CD14-positive monocyte (primary cell): ENCODE measurements at regions not wholly inside any gene's neighbourhood (a gene's known extent, or its start where the extent isn't known, plus 50 kb on each side); places are given as distances from the start of the nearest gene placed in this dataset.

Experiments used
- DNase-seq, 3 donors: peaks; one replicate each; pipeline ENCODE4 v3.0.0-alpha.2; 2011 to 2022
- H2AFZ ChIP-seq: 2 replicates; pipeline ENCODE4 v1.6.0; 2012; ENCODE audit warnings: mild to moderate bottlenecking, low read depth, low read length, inconsistent platforms; ENCODE audit not compliant: insufficient read depth, poor library complexity, severe bottlenecking
- H3K27ac ChIP-seq, 2 donors: 1 replicate in 1 of 2; 2 replicates in 1 of 2; pipeline ENCODE4 v1.5.1; 2012 to 2013; ENCODE audit warnings: low read length in 2 of 2, control low read depth in 1 of 2, inconsistent platforms in 1 of 2, low read depth in 1 of 2, mild to moderate bottlenecking in 1 of 2
- H3K27me3 ChIP-seq, 2 donors: one replicate each; pipeline versions ENCODE4 v1.6.0 to v1.6.1; 2011 to 2013; ENCODE audit warnings: low read length in 2 of 2; ENCODE audit not compliant: control insufficient read depth in 2 of 2, insufficient read depth in 2 of 2
- H3K36me3 ChIP-seq, 2 donors: replicated peaks in 1 of 2; 1 replicate in 1 of 2; 2 replicates in 1 of 2; pipeline versions ENCODE4 v1.5.1 to v1.6.1; 2012 to 2013; ENCODE audit warnings: low read length in 2 of 2, control low read depth in 1 of 2, inconsistent platforms in 1 of 2, mild to moderate bottlenecking in 1 of 2; ENCODE audit not compliant: insufficient read depth in 2 of 2, control insufficient read depth in 1 of 2
- H3K4me1 ChIP-seq, 2 donors: 1 replicate in 1 of 2; 2 replicates in 1 of 2; pipeline versions ENCODE4 v1.5.1 to v1.6.1; 2012 to 2013; ENCODE audit warnings: low read length in 2 of 2, control low read depth in 1 of 2, inconsistent platforms in 1 of 2, mild to moderate bottlenecking in 1 of 2, moderate library complexity in 1 of 2; ENCODE audit not compliant: insufficient read depth in 2 of 2, control insufficient read depth in 1 of 2
- H3K4me2 ChIP-seq: replicated peaks from 2 replicates; pipeline ENCODE3; 2012; ENCODE audit warnings: low read length, moderate library complexity, mild to moderate bottlenecking; ENCODE audit not compliant: poor library complexity, severe bottlenecking; ENCODE audit errors: extremely low read depth
- H3K4me3 ChIP-seq, 3 experiments: fragments of 200-600 bp in 1 of 3; sonication (generic) in 1 of 3; replicated peaks in 1 of 3; 1 replicate in 2 of 3; 2 replicates in 1 of 3; pipeline ENCODE4 v1.5.1; 2011 to 2013; ENCODE audit warnings: low read length in 3 of 3, mild to moderate bottlenecking in 3 of 3, control low read depth in 2 of 3, low read depth in 2 of 3, inconsistent platforms in 1 of 3, moderate library complexity in 1 of 3
- H3K79me2 ChIP-seq: 2 replicates; pipeline ENCODE4 v1.6.0; 2012; ENCODE audit warnings: mild to moderate bottlenecking, control low read depth, inconsistent platforms, low read length, moderate library complexity; ENCODE audit not compliant: insufficient read depth
- H3K9ac ChIP-seq: 2 replicates; pipeline ENCODE4 v1.6.0; 2017; ENCODE audit warnings: low read length, mild to moderate bottlenecking; ENCODE audit not compliant: insufficient read depth, poor library complexity, severe bottlenecking
- H3K9me3 ChIP-seq, 2 donors: replicated peaks in 1 of 2; 1 replicate in 1 of 2; 2 replicates in 1 of 2; pipeline versions ENCODE4 v1.5.1 to v1.6.1; 2012 to 2013; ENCODE audit warnings: low read length in 2 of 2, control low read depth in 1 of 2; ENCODE audit not compliant: control insufficient read depth in 1 of 2, insufficient read depth in 1 of 2
- H4K20me1 ChIP-seq: 2 replicates; pipeline ENCODE4 v1.6.0; 2012; ENCODE audit warnings: mild to moderate bottlenecking, low read length, control low read depth, moderate library complexity; ENCODE audit not compliant: insufficient read depth
- H3K27ac Mint-ChIP-seq, 7 donors: one replicate each; pipeline ENCODE4 v1.8.0; 2020; ENCODE audit warnings: mild to moderate bottlenecking in 7 of 7, mixed read lengths in 7 of 7, moderate library complexity in 6 of 7, inconsistent platforms in 2 of 7
- H3K27me3 Mint-ChIP-seq, 3 donors: one replicate each; pipeline ENCODE4 v1.8.0; 2021 to 2022; ENCODE audit warnings: low read depth in 3 of 3, mild to moderate bottlenecking in 3 of 3, mixed read lengths in 3 of 3, moderate library complexity in 3 of 3, inconsistent platforms in 1 of 3
- H3K36me3 Mint-ChIP-seq, 2 donors: one replicate each; pipeline ENCODE4 v1.8.0; 2020; ENCODE audit warnings: mixed read lengths in 2 of 2, inconsistent platforms in 1 of 2, mild to moderate bottlenecking in 1 of 2
- H3K4me1 Mint-ChIP-seq: one replicate; pipeline ENCODE4 v1.8.0; 2020; ENCODE audit warnings: mild to moderate bottlenecking, mixed read lengths
- H3K4me3 Mint-ChIP-seq, 2 donors: one replicate each; pipeline ENCODE4 v1.8.0; 2020; ENCODE audit warnings: mild to moderate bottlenecking in 2 of 2, mixed read lengths in 2 of 2, moderate library complexity in 1 of 2
- H3K9me3 Mint-ChIP-seq, 7 donors: one replicate each; pipeline ENCODE4 v1.8.0; 2020 to 2022; ENCODE audit warnings: mixed read lengths in 7 of 7, mild to moderate bottlenecking in 6 of 7, moderate library complexity in 6 of 7, inconsistent platforms in 2 of 7
- CTCF ChIP-seq: fragments of 200-600 bp; IDR thresholded peaks from one replicate; pipeline ENCODE4 v1.8.0; 2022; ENCODE audit warnings: antibody characterized with exemption, mild to moderate bottlenecking
- WGBS: methylation state at CpG from one replicate; pipeline ENCODE4 v1.1.5; 2013; ENCODE audit warnings: missing lambda C conversion rate; ENCODE audit not compliant: insufficient coverage; 5-methylcytosine and 5-hydroxymethylcytosine counted together
- intact Hi-C, 2 donors: fragments of 100-400 bp; cut with micrococcal nuclease; formaldehyde crosslinking; loops; one replicate each; pipeline versions ENCODE4 v1.15.0 to v1.15.1; 2023

DNA sequence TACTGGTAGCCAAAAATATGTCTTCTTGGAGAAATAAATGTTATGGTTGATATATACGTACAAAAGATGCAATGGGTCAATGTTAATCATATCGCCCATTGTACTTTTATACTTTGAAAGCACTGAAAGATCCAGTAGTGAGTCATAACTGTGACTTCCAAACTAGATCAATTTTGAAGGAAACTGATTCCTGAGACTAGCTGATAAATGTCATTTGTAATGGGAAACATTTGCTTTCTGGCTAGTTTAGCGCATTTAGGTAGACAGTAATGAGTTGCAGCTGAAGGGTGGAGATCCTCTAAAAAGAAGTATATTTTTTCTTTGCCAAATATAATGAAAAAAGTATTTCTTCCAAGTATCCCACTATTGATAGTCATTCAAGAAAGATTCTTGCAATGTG is 53.5 kb upstream of the ARHGAP21 start:
- Histone ChIP-seq H3K79me2 (no peaks in the 10 kb centered on the region), H3K36me3 (no peaks in the 10 kb centered on the region), H3K27me3 (no peaks in the 10 kb centered on the region), H3K27ac (no peak overlapping the region), H3K4me3 (no peak overlapping the region), H4K20me1 (no peaks in the 10 kb centered on the region), H3K4me1 (no peaks in the 10 kb centered on the region), H3K4me2 (no peak overlapping the region), H3K9ac (no peak overlapping the region), H3K9me3 (no peaks in the 10 kb centered on the region), H2AFZ (no peak overlapping the region)
- H3K4me1 Mint-ChIP-seq = no peaks in the 10 kb centered on the region
- H3K27me3 Mint-ChIP-seq = peaks cover 0 to 3% (median 2%) of the 10 kb centered on the region in 3 donors
- no peak for TF ChIP-seq CTCF
- DNase-seq = no peak
- peaks cover 0 to 4% (median 0%) of the 10 kb centered on the region in 7 donors for H3K9me3 Mint-ChIP-seq
- no peak overlapping the region for H3K27ac Mint-ChIP-seq
- WGBS = 83% methylated on average over 2 of the region's 3 CpGs
- no peaks in the 10 kb centered on the region for H3K36me3 Mint-ChIP-seq
- intact Hi-C loops = no loop called here
- no peak overlapping the region for H3K4me3 Mint-ChIP-seq

DNA sequence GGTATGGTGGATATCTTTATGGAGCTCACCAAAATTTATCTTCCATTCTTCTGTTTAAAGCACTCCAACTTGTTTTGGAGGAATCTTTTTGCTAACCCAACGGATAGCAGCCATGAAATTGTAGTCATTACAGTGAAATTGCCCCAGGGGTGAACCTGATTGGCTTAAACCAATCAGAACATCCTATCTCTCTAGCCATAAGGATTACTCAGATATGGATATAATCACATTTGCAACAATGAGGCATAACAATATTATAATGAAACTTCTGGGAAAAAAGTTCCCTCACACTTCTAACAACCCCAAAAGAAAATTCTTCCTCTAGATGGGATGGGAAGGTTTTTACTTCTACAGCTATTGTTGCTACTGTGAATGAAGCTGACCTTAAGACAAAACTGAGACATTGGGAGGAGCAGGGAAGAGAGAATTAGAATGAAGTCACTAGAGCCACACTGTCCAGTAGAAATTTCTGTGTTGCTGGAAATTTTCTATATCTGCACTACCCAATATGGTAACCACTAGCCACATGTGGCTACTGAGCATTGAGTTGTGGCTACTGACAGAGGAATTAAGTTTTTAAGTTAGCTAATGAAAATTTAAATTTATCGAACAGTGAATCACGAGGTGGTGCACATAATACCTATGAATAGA is 50.4 kb upstream of the ARHGAP21 start:
- Histone ChIP-seq H3K9me3 (no peaks in the 10 kb centered on the region), H3K4me2 (no peak overlapping the region), H3K79me2 (no peaks in the 10 kb centered on the region), H3K9ac (no peak overlapping the region), H3K4me1 (no peaks in the 10 kb centered on the region), H4K20me1 (no peaks in the 10 kb centered on the region), H3K27me3 (no peaks in the 10 kb centered on the region), H3K36me3 (no peaks in the 10 kb centered on the region), H3K4me3 (no peak overlapping the region), H3K27ac (no peak overlapping the region), H2AFZ (no peak overlapping the region)
- peaks cover 0 to 7% (median 0%) of the 10 kb centered on the region in 7 donors for H3K9me3 Mint-ChIP-seq
- intact Hi-C loops = no loop called here
- no peak for DNase-seq
- TF ChIP-seq CTCF = no peak
- 80% methylated on average over 1 of the region's 3 CpGs for WGBS
- H3K36me3 Mint-ChIP-seq = no peaks in the 10 kb centered on the region
- peaks cover 0 to 2% (median 0%) of the 10 kb centered on the region in 3 donors for H3K27me3 Mint-ChIP-seq
- no peak overlapping the region for H3K27ac Mint-ChIP-seq
- no peak overlapping the region for H3K4me3 Mint-ChIP-seq
- no peaks in the 10 kb centered on the region for H3K4me1 Mint-ChIP-seq
